Loucy (cell line): ENCODE measurements at regions not wholly inside any gene's neighbourhood (a gene's known extent, or its start where the extent isn't known, plus 50 kb on each side); places are given as distances from the start of the nearest gene placed in this dataset.

Source experiments
- H2AFZ ChIP-seq: fragments of 200-600 bp; sonication (generic); 2 replicates; pipeline ENCODE4 v1.6.0; 2016; ENCODE audit warnings: antibody characterized with exemption, mild to moderate bottlenecking, low read length, moderate library complexity
- H3F3A ChIP-seq: fragments of 200-600 bp; 2 replicates; pipeline ENCODE4 v1.6.0; 2016; ENCODE audit warnings: antibody characterized with exemption, low read depth, mild to moderate bottlenecking
- H3K27me3 ChIP-seq: fragments of 200-600 bp; sonication (generic); 2 replicates; pipeline ENCODE4 v1.6.1; 2014; ENCODE audit warnings: low read length, mild to moderate bottlenecking; ENCODE audit not compliant: insufficient read depth, poor library complexity, severe bottlenecking
- H3K36me3 ChIP-seq: fragments of 200-600 bp; sonication (generic); 2 replicates; pipeline ENCODE4 v1.6.1; 2016; ENCODE audit warnings: low read length; ENCODE audit not compliant: insufficient read depth
- H3K4me1 ChIP-seq: fragments of 200-600 bp; sonication (generic); 2 replicates; pipeline ENCODE4 v1.5.1; 2014; ENCODE audit warnings: low read length, mild to moderate bottlenecking; ENCODE audit not compliant: insufficient read depth, poor library complexity, severe bottlenecking
- H3K4me2 ChIP-seq: fragments of 200-600 bp; sonication (generic); 2 replicates; pipeline ENCODE4 v1.6.0; 2014; ENCODE audit warnings: antibody characterized with exemption, low read length, low read depth, mild to moderate bottlenecking; ENCODE audit not compliant: poor library complexity, severe bottlenecking
- H3K4me3 ChIP-seq: fragments of 200-600 bp; sonication (generic); 2 replicates; pipeline ENCODE4 v1.5.1; 2014; ENCODE audit warnings: low read length, mild to moderate bottlenecking, mixed read lengths; ENCODE audit not compliant: poor library complexity, severe bottlenecking
- H3K79me2 ChIP-seq: fragments of 200-600 bp; sonication (generic); 2 replicates; pipeline ENCODE4 v1.6.1; 2014; ENCODE audit warnings: low read length; ENCODE audit not compliant: insufficient read depth
- H3K9ac ChIP-seq: fragments of 200-600 bp; sonication (generic); 2 replicates; pipeline ENCODE4 v1.6.0; 2014; ENCODE audit warnings: mild to moderate bottlenecking, low read depth, low read length, moderate library complexity; ENCODE audit not compliant: poor library complexity, severe bottlenecking
- H3K9me2 ChIP-seq: fragments of 200-600 bp; sonication (generic); replicated peaks from 2 replicates; pipeline ENCODE4 v1.6.1; 2016; ENCODE audit warnings: low read depth, low read length, mixed read lengths
- H3K9me3 ChIP-seq: fragments of 200-600 bp; sonication (generic); 2 replicates; pipeline ENCODE4 v1.6.1; 2014; ENCODE audit warnings: mild to moderate bottlenecking, antibody characterized with exemption, low read length, low read depth; ENCODE audit not compliant: insufficient read depth
- H4K20me1 ChIP-seq: fragments of 200-600 bp; sonication (generic); 2 replicates; pipeline ENCODE4 v1.6.0; 2014; ENCODE audit warnings: antibody characterized with exemption, low read length, mild to moderate bottlenecking; ENCODE audit not compliant: insufficient read depth, poor library complexity, severe bottlenecking
- CTCF ChIP-seq: fragments of 200-600 bp; sonication (generic); conservative IDR thresholded peaks from 2 replicates; pipeline ENCODE4 v1.5.1; 2014; ENCODE audit warnings: mild to moderate bottlenecking, antibody characterized with exemption, low read length
- EZH2phosphoT487 ChIP-seq: fragments of 200-600 bp; IDR thresholded peaks from 2 replicates; pipeline ENCODE4 v1.6.1; 2018; ENCODE audit warnings: antibody characterized with exemption, mild to moderate bottlenecking, moderate library complexity, borderline replicate concordance

DNA sequence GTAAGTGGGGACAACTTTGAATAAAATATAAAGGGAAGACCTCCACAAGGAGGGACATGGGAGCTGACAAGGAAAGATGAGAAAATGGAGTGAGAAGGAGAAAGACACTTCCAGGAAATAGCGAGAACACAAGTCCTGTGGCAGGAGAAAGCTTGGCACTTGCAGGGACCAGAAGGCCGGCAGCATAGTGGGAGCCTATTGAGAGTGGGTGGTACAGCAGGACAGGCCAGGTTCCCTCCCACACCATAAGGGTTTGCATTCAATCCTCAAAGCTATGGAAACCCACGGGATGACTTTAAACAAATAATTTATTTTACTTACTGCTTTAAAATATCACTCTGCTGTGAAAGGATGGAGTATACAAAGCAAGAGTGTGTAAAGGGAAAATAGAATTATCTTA is 173.2 kb upstream of the ELL2 start:
- Histone ChIP-seq H3K9me2 (no peaks in the 10 kb centered on the region), H3K9ac (no peak overlapping the region), H3F3A (no peaks in the 10 kb centered on the region), H3K4me1 (no peaks in the 10 kb centered on the region), H4K20me1 (no peaks in the 10 kb centered on the region), H3K4me3 (no peak overlapping the region), H3K4me2 (no peak overlapping the region), H3K9me3 (no peaks in the 10 kb centered on the region), H3K79me2 (no peaks in the 10 kb centered on the region), H3K27me3 (no peaks in the 10 kb centered on the region), H2AFZ (no peak overlapping the region), H3K36me3 (no peaks in the 10 kb centered on the region)
- TF ChIP-seq EZH2phosphoT487 (no peak), CTCF (no peak)

DNA sequence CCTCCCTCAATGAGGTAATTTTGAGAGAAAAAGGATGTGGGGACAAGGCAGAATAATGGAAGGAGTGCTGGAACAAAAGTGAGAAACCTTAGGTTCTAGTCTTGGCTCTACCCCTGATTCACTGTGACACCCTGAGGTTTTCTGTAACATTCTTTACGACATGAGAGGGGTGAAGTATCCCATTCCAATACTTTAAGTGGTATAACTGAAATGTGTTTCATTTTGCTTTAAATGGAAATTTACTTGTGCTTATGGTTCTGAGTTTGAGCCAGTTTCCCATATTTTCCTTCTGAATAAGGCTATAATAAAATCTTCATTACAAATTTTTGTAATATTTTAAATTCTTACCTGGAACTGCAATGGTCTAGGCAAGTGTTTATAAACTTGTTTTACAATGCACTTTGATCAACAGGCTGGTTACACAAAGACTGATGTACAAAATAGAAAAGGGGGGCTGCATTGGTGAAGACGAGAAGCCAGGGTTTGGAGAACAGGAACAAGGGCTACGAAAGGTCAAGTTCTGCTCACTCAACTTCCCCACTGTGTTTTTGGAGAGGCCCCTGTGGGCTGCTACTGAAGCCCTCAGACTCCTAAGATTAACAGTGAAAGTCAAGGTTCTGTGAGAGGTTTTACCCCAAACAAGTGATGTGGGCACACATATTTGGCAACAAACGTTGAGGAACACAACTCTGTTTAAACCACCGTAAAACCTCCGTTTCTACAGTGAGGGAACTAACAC is 171.9 kb upstream of the ELL2 start:
- no peaks in the 10 kb centered on the region for H4K20me1 ChIP-seq
- no peaks in the 10 kb centered on the region for H3K9me2 ChIP-seq
- no peak overlapping the region for H3K4me3 ChIP-seq
- no peaks in the 10 kb centered on the region for H3K4me1 ChIP-seq
- H3F3A ChIP-seq: no peaks in the 10 kb centered on the region
- H3K79me2 ChIP-seq: no peaks in the 10 kb centered on the region
- H2AFZ ChIP-seq: no peak overlapping the region
- H3K4me2 ChIP-seq: no peak overlapping the region
- no peaks in the 10 kb centered on the region for H3K9me3 ChIP-seq
- no peaks in the 10 kb centered on the region for H3K27me3 ChIP-seq
- H3K9ac ChIP-seq: no peak overlapping the region
- TF ChIP-seq CTCF (no peak), EZH2phosphoT487 (no peak)
- no peaks in the 10 kb centered on the region for H3K36me3 ChIP-seq

DNA sequence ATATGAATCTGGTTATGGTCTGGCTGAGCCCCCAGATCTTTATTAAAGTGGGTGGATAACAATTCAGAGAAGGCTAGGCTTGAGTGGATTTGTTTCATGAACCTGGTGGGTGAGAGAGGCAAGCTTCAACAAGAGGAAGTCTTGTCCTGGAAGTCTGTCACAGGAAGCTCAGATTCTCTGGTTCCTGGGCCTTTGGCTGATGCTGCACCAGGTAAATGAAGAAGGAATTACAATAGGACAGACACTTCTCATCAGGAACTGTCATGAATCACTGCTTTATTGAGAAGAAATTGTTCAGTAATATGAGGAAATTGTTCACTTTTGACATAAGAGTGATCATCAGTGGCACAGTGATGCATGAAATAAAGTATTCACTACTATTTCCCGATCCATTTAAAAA is 167.6 kb upstream of the ELL2 start:
- H3K9ac ChIP-seq: no peak overlapping the region
- TF ChIP-seq EZH2phosphoT487 (no peak), CTCF (no peak)
- H3K4me3 ChIP-seq: no peak overlapping the region

More for the DNA sequence above, 167.6 kb upstream of the ELL2 start:
- Histone ChIP-seq H3K36me3 (no peaks in the 10 kb centered on the region), H3K9me3 (no peaks in the 10 kb centered on the region), H3K9me2 (no peaks in the 10 kb centered on the region), H3F3A (no peaks in the 10 kb centered on the region), H4K20me1 (no peaks in the 10 kb centered on the region), H3K79me2 (no peaks in the 10 kb centered on the region), H3K27me3 (no peaks in the 10 kb centered on the region), H3K4me1 (no peaks in the 10 kb centered on the region), H3K4me2 (no peak overlapping the region), H2AFZ (no peak overlapping the region)
